ENCODE measurements at regions not wholly inside any gene's neighbourhood (a gene's known extent, or its start where the extent isn't known, plus 50 kb on each side); places are given as distances from the start of the nearest gene placed in this dataset.
A peak's percentile ranks its signal among the peaks of the same experiment; 100 is the strongest.

- no peak overlapping the region for H3K27ac ChIP-seq (replicated peaks in 1 of 4)
- no peaks in the 10 kb centered on the region for H3K36me3 ChIP-seq
- DNase-seq (ENCODE audit: extremely low spot score): no peak
- H3K4me1 ChIP-seq: peaks cover 0 to 6% (median 0%) of the 10 kb centered on the region in 4 donors
- 68% methylated on average over 3 of the region's 3 CpGs for WGBS
- H3K27me3 ChIP-seq: no peaks in the 10 kb centered on the region
- TF ChIP-seq POLR2AphosphoS5 (IDR thresholded peaks at IDR 0.05): no peak
- TF ChIP-seq, protein P1, sequence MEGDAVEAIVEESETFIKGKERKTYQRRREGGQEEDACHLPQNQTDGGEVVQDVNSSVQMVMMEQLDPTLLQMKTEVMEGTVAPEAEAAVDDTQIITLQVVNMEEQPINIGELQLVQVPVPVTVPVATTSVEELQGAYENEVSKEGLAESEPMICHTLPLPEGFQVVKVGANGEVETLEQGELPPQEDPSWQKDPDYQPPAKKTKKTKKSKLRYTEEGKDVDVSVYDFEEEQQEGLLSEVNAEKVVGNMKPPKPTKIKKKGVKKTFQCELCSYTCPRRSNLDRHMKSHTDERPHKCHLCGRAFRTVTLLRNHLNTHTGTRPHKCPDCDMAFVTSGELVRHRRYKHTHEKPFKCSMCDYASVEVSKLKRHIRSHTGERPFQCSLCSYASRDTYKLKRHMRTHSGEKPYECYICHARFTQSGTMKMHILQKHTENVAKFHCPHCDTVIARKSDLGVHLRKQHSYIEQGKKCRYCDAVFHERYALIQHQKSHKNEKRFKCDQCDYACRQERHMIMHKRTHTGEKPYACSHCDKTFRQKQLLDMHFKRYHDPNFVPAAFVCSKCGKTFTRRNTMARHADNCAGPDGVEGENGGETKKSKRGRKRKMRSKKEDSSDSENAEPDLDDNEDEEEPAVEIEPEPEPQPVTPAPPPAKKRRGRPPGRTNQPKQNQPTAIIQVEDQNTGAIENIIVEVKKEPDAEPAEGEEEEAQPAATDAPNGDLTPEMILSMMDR (IDR thresholded peaks at IDR 0.05): no peak
- TF ChIP-seq POLR2A (IDR thresholded peaks at IDR 0.05; ENCODE audit: low read depth): no peak
- intact Hi-C loops (cut with DNase I): no loop called here
- H3K4me3 ChIP-seq: no peak overlapping the region
- H3K9me3 ChIP-seq: no peaks in the 10 kb centered on the region
Measured at GRCh38 chr2:151189125-151189524, 72.5 kb downstream of the RBM43 start.

GRCh38 chr2:151186011-151186410 is 75.7 kb downstream of the RBM43 start:
- H3K27ac ChIP-seq (replicated peaks in 1 of 4): no peak overlapping the region
- no peaks in the 10 kb centered on the region for H3K9me3 ChIP-seq
- no peaks in the 10 kb centered on the region for H3K36me3 ChIP-seq
- H3K4me3 ChIP-seq: no peak overlapping the region
- intact Hi-C loops (cut with DNase I): no loop called here
- H3K4me1 ChIP-seq: peaks cover 0 to 3% (median 0%) of the 10 kb centered on the region in 4 donors
- DNase-seq (ENCODE audit: extremely low spot score): peak; percentile 64
- H3K27me3 ChIP-seq: no peaks in the 10 kb centered on the region
- TF ChIP-seq POLR2A (IDR thresholded peaks at IDR 0.05; ENCODE audit: low read depth) (no peak), EP300 (IDR thresholded peaks at IDR 0.05) (no peak), POLR2AphosphoS5 (IDR thresholded peaks at IDR 0.05) (no peak)
- TF ChIP-seq, protein P1 (IDR thresholded peaks at IDR 0.05): no peak
- WGBS: 95% methylated on average over 15 of the region's 15 CpGs

DNA sequence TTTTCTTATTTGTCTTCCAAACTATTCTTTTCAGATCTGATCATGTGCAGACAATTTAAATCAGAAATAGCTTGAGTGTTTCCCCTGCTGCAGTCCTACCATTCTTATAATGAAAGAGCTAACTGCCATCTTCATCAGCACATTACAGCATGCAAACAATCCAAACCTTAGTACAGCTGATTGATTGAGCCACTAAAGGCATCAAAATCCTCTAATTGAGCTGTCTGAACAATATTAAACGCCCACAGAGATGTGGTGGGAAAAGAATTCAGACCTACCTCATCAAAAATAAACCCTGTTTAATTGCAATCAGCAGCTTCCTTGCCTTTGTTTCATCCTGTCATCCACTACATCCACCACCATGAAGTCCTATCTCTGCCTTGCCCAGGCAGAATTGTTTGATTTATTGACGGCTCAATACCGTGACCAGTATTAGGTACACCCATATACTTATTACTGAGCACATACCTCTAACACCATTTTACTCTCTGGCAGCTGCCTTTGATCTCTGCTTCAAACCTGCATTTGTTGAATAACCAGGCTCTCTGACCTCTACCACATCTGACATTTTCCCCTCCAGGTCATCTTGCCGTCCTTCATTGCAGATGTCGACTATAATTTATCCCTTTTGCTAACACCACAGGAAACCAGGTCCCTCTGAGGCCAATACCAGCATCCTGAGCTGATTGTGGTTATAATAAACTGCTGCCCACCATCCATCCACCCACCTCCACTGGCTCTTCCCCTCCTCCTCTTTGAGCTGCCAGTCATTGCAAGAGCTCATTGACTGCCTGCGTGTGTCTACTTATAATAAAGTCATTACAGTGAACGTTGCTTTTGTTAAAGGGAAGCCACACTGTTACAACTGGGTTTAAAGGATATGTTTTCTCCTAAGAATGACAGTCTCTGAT is 78.5 kb downstream of the RBM43 start:
- DNase-seq (ENCODE audit: extremely low spot score): peak; percentile 82
- TF ChIP-seq POLR2A (IDR thresholded peaks at IDR 0.05; ENCODE audit: low read depth) (no peak), POLR2AphosphoS5 (IDR thresholded peaks at IDR 0.05) (no peak), EP300 (IDR thresholded peaks at IDR 0.05) (no peak)
- TF ChIP-seq, protein P1 (IDR thresholded peaks at IDR 0.05): no peak
- H3K27ac ChIP-seq (replicated peaks in 1 of 4): no peak overlapping the region
- no peak overlapping the region for H3K4me3 ChIP-seq
- H3K36me3 ChIP-seq: no peaks in the 10 kb centered on the region
- H3K9me3 ChIP-seq: no peaks in the 10 kb centered on the region
- intact Hi-C loops (cut with DNase I): no loop called here
- no peaks in the 10 kb centered on the region for H3K4me1 ChIP-seq
- 77% methylated on average over 7 of the region's 7 CpGs for WGBS
- no peaks in the 10 kb centered on the region for H3K27me3 ChIP-seq

- H3K27ac ChIP-seq (replicated peaks in 1 of 4): no peak overlapping the region
- H3K4me3 ChIP-seq: no peak overlapping the region
- no peaks in the 10 kb centered on the region for H3K9me3 ChIP-seq
- H3K36me3 ChIP-seq: no peaks in the 10 kb centered on the region
- intact Hi-C loops (cut with DNase I): no loop called here
- no peaks in the 10 kb centered on the region for H3K4me1 ChIP-seq
- no peak for DNase-seq (ENCODE audit: extremely low spot score)
- TF ChIP-seq POLR2A (IDR thresholded peaks at IDR 0.05; ENCODE audit: low read depth) (no peak), EP300 (IDR thresholded peaks at IDR 0.05) (no peak), POLR2AphosphoS5 (IDR thresholded peaks at IDR 0.05) (no peak)
- TF ChIP-seq, protein P1 (IDR thresholded peaks at IDR 0.05): no peak
- H3K27me3 ChIP-seq: no peaks in the 10 kb centered on the region
- WGBS: 94% methylated on average over 3 of the region's 3 CpGs
Measured at GRCh38 chr2:151182396-151182795, 79.3 kb downstream of the RBM43 start.

All from esophagus muscularis mucosa (tissue), 4 donors.